Erythroblast (primary cell): ENCODE measurements at regions not wholly inside any gene's neighbourhood (a gene's known extent, or its start where the extent isn't known, plus 50 kb on each side); places are given as distances from the start of the nearest gene placed in this dataset.

Source experiments
- GATA1 ChIP-seq: IDR thresholded peaks from 2 replicates; pipeline ENCODE4 v1.6.1; 2011; ENCODE audit warnings: low read depth, mild to moderate bottlenecking, control low read depth, low read length, moderate library complexity
- POLR2A ChIP-seq: IDR thresholded peaks from 2 replicates; pipeline ENCODE4 v1.6.1; 2011; ENCODE audit warnings: mild to moderate bottlenecking, low read length

DNA sequence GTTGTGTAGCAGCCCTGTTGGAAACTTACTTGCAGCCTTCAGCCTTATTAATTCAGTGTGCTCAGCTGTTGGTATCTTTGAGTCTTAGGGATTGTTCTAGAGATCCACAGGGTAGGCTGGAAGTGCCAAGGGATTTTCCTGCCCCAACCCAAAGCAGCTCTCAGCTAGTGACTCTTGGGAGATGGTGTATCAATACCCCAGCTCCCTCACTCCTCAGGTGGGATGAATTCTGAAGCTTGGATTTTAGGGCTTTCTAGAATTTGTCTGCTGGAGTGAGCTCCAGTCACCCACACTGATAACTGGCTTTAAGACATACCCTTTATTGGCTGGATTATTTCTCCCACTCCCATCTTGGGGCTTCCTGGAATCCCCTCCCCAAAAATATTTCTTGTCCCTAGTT is 493.0 kb downstream of the MN1 start:
- TF ChIP-seq POLR2A: no peak
- no peak for TF ChIP-seq GATA1
